ENCODE measurements at regions not wholly inside any gene's neighbourhood (a gene's known extent, or its start where the extent isn't known, plus 50 kb on each side); places are given as distances from the start of the nearest gene placed in this dataset.

GRCh38 chr16:5917436-5918195, 820.0 kb upstream of the EEF2KMT start:
- TF ChIP-seq, protein P1, sequence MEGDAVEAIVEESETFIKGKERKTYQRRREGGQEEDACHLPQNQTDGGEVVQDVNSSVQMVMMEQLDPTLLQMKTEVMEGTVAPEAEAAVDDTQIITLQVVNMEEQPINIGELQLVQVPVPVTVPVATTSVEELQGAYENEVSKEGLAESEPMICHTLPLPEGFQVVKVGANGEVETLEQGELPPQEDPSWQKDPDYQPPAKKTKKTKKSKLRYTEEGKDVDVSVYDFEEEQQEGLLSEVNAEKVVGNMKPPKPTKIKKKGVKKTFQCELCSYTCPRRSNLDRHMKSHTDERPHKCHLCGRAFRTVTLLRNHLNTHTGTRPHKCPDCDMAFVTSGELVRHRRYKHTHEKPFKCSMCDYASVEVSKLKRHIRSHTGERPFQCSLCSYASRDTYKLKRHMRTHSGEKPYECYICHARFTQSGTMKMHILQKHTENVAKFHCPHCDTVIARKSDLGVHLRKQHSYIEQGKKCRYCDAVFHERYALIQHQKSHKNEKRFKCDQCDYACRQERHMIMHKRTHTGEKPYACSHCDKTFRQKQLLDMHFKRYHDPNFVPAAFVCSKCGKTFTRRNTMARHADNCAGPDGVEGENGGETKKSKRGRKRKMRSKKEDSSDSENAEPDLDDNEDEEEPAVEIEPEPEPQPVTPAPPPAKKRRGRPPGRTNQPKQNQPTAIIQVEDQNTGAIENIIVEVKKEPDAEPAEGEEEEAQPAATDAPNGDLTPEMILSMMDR (IDR thresholded peaks at IDR 0.05; ENCODE audit: low read depth, low read length): no peak
- TF ChIP-seq POLR2A (IDR thresholded peaks at IDR 0.05; ENCODE audit: extremely low read depth, insufficient read length): no peak
- TF ChIP-seq, protein P2, sequence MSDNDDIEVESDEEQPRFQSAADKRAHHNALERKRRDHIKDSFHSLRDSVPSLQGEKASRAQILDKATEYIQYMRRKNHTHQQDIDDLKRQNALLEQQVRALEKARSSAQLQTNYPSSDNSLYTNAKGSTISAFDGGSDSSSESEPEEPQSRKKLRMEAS (IDR thresholded peaks at IDR 0.05; ENCODE audit: low read depth, low read length): no peak
